NOMO-1 treated with dmso at 0.1 percent for 144 hours (cell line): ENCODE measurements at regions not wholly inside any gene's neighbourhood (a gene's known extent, or its start where the extent isn't known, plus 50 kb on each side); places are given as distances from the start of the nearest gene placed in this dataset.

Source experiments
- DNase-seq: peaks from one replicate; lab custom pipeline; 2025; ENCODE audit not compliant: unreplicated experiment; lab: John Stamatoyannopoulos, UW

DNA sequence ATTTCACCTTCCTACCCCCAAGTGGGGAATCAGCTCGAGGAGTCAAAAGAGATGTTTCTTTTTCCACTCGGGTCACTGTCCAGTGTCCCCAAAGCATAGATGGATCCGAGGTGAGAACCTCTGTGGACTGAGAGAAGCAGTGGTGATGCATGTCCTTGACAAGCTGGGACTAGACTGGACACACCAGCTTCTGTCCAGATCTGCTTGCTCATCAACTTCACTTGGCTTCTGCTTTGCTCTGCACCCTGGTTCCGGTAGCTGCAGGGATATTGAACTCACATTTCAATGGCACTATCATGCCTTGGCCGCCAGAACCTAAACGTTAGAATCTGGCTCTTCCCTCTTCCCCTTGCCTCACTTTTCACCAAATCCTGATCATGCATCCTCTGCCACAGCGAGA, 50.3 kb upstream of the CXCL12 start:
- DNase-seq, result no peak

DNA sequence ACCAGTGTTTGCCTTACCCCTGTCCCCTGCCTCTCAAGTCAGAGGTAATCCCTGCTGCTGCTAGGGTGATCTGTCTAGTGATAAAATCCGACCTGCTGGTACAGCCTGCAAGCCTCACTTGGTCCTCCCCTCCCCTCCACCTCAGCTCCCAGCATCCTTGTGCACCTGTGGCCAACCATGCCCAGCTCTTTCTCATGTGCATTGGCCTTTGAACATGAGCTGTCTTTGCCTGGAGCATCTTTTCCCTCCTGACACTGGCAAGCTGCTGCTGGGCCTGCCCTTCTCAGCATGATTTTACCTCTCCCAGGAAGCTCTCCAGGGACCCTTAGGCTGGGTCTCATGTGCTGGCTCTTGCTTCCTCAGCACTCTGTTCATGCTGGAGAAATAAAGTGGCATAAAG, 51.3 kb upstream of the CXCL12 start:
- no peak for DNase-seq

GRCh38 chr10:44437840-44438511, 53.1 kb upstream of the CXCL12 start:
- no peak for DNase-seq

DNA sequence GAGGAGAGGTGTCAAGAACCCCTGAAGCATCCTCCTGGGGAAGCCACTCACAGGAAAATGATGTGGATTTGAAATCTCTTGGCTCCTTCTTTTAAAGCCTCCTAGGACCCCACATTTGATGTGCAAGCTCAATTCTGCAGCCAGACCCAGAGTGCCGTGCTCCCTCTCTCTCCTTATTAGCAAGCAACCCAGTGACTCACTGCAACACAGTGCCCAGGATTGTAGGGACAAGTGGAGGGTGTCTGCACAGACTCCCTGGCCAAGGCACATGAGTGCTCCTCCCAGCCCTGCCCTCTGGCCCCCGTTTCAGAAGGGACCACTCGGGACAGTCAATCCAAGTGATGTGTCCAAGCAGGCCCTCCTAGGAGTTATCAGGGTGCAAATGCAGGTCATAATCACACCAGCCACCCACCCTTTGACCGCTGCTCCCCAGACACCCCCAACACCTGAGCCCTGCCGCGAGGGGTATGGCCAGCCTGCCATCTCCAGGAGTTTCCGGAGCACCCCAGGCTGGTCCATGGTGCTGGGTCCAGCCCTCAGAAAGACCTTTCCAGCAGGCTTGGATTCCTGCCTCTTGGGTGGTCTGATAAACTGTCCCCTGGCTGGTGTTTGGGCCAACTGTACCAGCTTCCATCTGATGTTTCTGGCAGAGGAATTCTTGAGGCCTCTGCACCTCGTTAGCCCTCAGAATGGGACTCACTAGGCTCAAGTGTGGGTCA, 54.5 kb upstream of the CXCL12 start:
- DNase-seq, result no peak

DNA sequence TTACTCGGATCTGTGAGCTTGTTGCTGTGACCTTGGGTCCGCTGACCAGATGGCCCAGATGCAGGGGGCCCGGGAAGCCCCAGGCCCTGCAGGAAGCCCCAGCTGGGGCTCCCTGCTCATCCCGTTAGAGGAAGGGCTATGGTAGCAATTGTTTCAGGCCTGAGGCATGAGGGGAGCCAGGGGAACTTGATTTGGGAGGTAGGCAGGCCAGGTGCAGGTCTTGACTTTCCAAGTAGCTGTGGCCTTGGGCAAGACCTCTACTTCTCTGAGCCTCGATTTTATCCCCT, 55.0 kb upstream of the CXCL12 start:
- DNase-seq, result no peak

DNA sequence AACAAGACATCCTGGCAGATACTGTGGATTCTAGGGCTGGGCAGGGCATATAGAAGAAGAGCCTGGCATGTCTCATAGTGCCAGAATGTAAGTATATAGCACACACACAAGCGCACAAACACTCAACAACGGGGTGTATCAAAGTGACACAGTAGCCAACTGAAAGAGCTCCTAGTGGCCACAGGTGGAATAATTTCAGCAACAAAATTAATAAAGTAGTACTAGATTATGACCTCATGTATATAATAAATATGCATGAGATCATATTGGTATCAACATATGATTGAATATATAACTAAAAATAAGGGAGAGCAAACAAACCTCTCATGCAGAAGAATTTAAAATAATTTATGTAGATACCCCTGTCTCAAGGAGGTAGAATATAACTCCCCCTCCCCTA, 72.4 kb upstream of the CXCL12 start:
- no peak for DNase-seq

GRCh38 chr10:44458671-44459413, 73.9 kb upstream of the CXCL12 start:
- no peak for DNase-seq

- no peak for DNase-seq
Observed at GRCh38 chr10:44459671-44460070, 74.8 kb upstream of the CXCL12 start.

GRCh38 chr10:44460416-44460815, 75.5 kb upstream of the CXCL12 start:
- DNase-seq, result no peak

GRCh38 chr10:44462338-44462914, 77.5 kb upstream of the CXCL12 start:
- no peak for DNase-seq

- DNase-seq, result no peak
Observed at GRCh38 chr10:44463511-44464121, 78.7 kb upstream of the CXCL12 start.

- no peak for DNase-seq
Observed at GRCh38 chr10:44464503-44464902, 79.6 kb upstream of the CXCL12 start.

GRCh38 chr10:44465401-44466115, 80.7 kb upstream of the CXCL12 start:
- no peak for DNase-seq

- no peak for DNase-seq
Observed at GRCh38 chr10:44466236-44466635, 81.3 kb upstream of the CXCL12 start.

GRCh38 chr10:44467090-44467489, 82.2 kb upstream of the CXCL12 start:
- no peak for DNase-seq

GRCh38 chr10:44467900-44468299, 83.0 kb upstream of the CXCL12 start:
- DNase-seq, result no peak

- DNase-seq, result no peak
Observed at GRCh38 chr10:44468525-44468924, 83.6 kb upstream of the CXCL12 start.

- DNase-seq, result no peak
Observed at GRCh38 chr10:44468965-44469364, 84.1 kb upstream of the CXCL12 start.

- DNase-seq, result no peak
Observed at GRCh38 chr10:44470784-44471183, 85.9 kb upstream of the CXCL12 start.

GRCh38 chr10:44471410-44471809, 86.5 kb upstream of the CXCL12 start:
- DNase-seq, result no peak

DNA sequence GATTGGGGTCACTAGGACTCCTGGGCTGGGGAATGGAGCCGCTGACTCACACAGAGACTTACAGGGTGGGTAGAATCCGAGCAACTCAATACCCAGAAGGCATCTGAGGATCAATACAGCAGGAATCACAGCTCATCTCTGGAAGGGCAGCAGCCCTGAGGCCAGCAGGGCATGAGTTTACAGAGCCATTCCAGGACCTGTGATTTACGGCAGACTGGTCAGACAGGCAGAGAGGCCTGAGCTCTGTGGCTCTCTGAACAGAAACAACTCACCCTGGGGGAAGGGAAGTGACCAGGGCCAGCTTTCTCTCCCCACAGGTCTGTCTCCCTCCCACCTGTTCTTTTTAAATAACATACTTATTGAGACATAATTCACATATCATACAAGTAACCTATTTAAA, 88.2 kb upstream of the CXCL12 start:
- DNase-seq, result no peak
